Ishikawa (cell line): ENCODE measurements at regions not wholly inside any gene's neighbourhood (a gene's known extent, or its start where the extent isn't known, plus 50 kb on each side); places are given as distances from the start of the nearest gene placed in this dataset.

Experiments
- EGR1 ChIP-seq: IDR thresholded peaks from 2 replicates; pipeline ENCODE4 v1.6.1; 2012
- TAF1 ChIP-seq: IDR thresholded peaks from 2 replicates; pipeline ENCODE4 v1.6.1; 2012; ENCODE audit warnings: low read depth, mild to moderate bottlenecking
- TCF12 ChIP-seq: IDR thresholded peaks from 2 replicates; pipeline ENCODE4 v1.6.1; 2012; ENCODE audit warnings: low read depth

DNA sequence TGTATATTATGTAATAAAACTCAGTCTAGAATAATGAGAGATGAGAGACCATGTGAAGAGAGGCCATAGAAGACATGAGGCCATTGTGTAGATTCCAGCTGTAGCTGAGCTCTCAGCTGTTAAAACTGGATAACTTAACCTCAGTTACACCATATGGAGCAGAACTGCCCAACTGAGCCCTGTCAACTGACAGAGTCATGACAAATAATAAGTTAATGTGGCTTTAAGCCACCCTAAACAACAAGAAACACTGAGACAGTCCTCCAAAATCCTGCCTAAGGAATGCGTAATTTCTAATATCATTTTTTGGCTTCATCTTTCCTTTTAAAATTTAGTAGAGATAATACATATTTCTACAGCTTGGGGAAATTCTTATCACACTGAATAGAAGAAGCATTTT is 580.0 kb upstream of the RGS18 start:
- no peak for TF ChIP-seq EGR1
- no peak for TF ChIP-seq TAF1
- no peak for TF ChIP-seq TCF12
